HG03045 (cell line): ENCODE measurements at regions not wholly inside any gene's neighbourhood (a gene's known extent, or its start where the extent isn't known, plus 50 kb on each side); places are given as distances from the start of the nearest gene placed in this dataset.

Source experiments
- ATAC-seq: cut with Tn5 transposase; IDR thresholded peaks from one replicate; pipeline ENCODE4 v1.9.1; 2021; ENCODE audit warnings: mild to moderate bottlenecking, moderate library complexity; ENCODE audit not compliant: unreplicated experiment

- no peak for ATAC-seq
These were observed 201.8 kb upstream of the LEF1 start for GRCh38 chr4:108370291-108371141.

GRCh38 chr4:108369035-108369655, 200.4 kb upstream of the LEF1 start:
- no peak for ATAC-seq

- no peak for ATAC-seq
These were observed 199.0 kb upstream of the LEF1 start for GRCh38 chr4:108367751-108368150.

GRCh38 chr4:108366716-108367115, 198.0 kb upstream of the LEF1 start:
- no peak for ATAC-seq

- no peak for ATAC-seq
These were observed 196.8 kb upstream of the LEF1 start for GRCh38 chr4:108365551-108365950.

GRCh38 chr4:108361886-108362285, 193.2 kb upstream of the LEF1 start:
- no peak for ATAC-seq

- no peak for ATAC-seq
These were observed 192.7 kb upstream of the LEF1 start for GRCh38 chr4:108361446-108361820.

- no peak for ATAC-seq
These were observed 192.2 kb upstream of the LEF1 start for GRCh38 chr4:108360754-108361445.

- no peak for ATAC-seq
These were observed 191.4 kb upstream of the LEF1 start for GRCh38 chr4:108359986-108360681.

- no peak for ATAC-seq
These were observed 190.6 kb upstream of the LEF1 start for GRCh38 chr4:108359130-108359985.

GRCh38 chr4:108355902-108356535, 187.3 kb upstream of the LEF1 start:
- no peak for ATAC-seq

- no peak for ATAC-seq
These were observed 186.6 kb upstream of the LEF1 start for GRCh38 chr4:108355186-108355901.

- ATAC-seq: no peak
These were observed 184.1 kb upstream of the LEF1 start for GRCh38 chr4:108352664-108353308.

GRCh38 chr4:108351791-108352190, 183.1 kb upstream of the LEF1 start:
- ATAC-seq: no peak

- no peak for ATAC-seq
These were observed 181.6 kb upstream of the LEF1 start for GRCh38 chr4:108350332-108350731.

GRCh38 chr4:108346818-108347210, 178.1 kb upstream of the LEF1 start:
- ATAC-seq: no peak

GRCh38 chr4:108345862-108346817, 177.4 kb upstream of the LEF1 start:
- no peak for ATAC-seq
